WTC11 (cell line): ENCODE measurements at regions not wholly inside any gene's neighbourhood (a gene's known extent, or its start where the extent isn't known, plus 50 kb on each side); places are given as distances from the start of the nearest gene placed in this dataset.

Source experiments
- ATAC-seq: fragments of 200-7000 bp; cut with Tn5 transposase; 2 replicates; pipeline ENCODE4 v1.10.0; 2021; ENCODE audit warnings: mild to moderate bottlenecking, moderate library complexity
- CTCF ChIA-PET: fragments of 300-600 bp; sonication (Branson Sonifier 250); formaldehyde crosslinking; loops from one replicate; lab custom pipeline; 2021; ENCODE audit warnings: antibody characterized with exemption; lab: Charles Lee
- POLR2A ChIA-PET: fragments of 350-600 bp; sonication (Branson Sonifier 250); formaldehyde crosslinking; loops from one replicate; lab custom pipeline; 2021; ENCODE audit warnings: antibody characterized with exemption; lab: Charles Lee
- DNase-seq: peaks from one replicate; pipeline ENCODE4 v3.0.0; 2021; ENCODE audit warnings: low spot score
- H3K27ac Mint-ChIP-seq: 2 replicates; pipeline ENCODE4 v1.8.0; 2021; ENCODE audit warnings: mixed read lengths
- H3K27me3 Mint-ChIP-seq: 2 replicates; pipeline ENCODE4 v1.8.0; 2021; ENCODE audit warnings: low read depth, mild to moderate bottlenecking, moderate library complexity, mixed read lengths
- H3K36me3 Mint-ChIP-seq: 2 replicates; pipeline ENCODE4 v1.8.0; 2021; ENCODE audit warnings: mixed read lengths
- H3K4me1 Mint-ChIP-seq: 2 replicates; pipeline ENCODE4 v1.8.0; 2022; ENCODE audit warnings: mixed read lengths
- H3K4me3 Mint-ChIP-seq: 2 replicates; pipeline ENCODE4 v1.8.0; 2021; ENCODE audit warnings: mild to moderate bottlenecking, moderate library complexity, mixed read lengths
- H3K9me3 Mint-ChIP-seq: 2 replicates; pipeline ENCODE4 v1.8.0; 2021; ENCODE audit warnings: mixed read lengths
- ATF2 ChIP-seq: sonication (generic); formaldehyde crosslinking; IDR thresholded peaks from 2 replicates; pipeline ENCODE4 v1.8.1; 2022; ENCODE audit warnings: low read depth, missing genetic modification reagents, borderline replicate concordance
- CREM ChIP-seq: sonication (generic); formaldehyde crosslinking; IDR thresholded peaks from 2 replicates; pipeline ENCODE4 v1.8.1; 2022; ENCODE audit warnings: mild to moderate bottlenecking, missing genetic modification reagents, moderate library complexity
- E2F4 ChIP-seq: sonication (generic); formaldehyde crosslinking; IDR thresholded peaks from 2 replicates; pipeline ENCODE4 v1.8.1; 2022; ENCODE audit warnings: low read depth, mild to moderate bottlenecking, moderate library complexity, missing genetic modification reagents, borderline replicate concordance
- ELF4 ChIP-seq: sonication (generic); formaldehyde crosslinking; IDR thresholded peaks from 2 replicates; pipeline ENCODE4 v1.8.1; 2022; ENCODE audit warnings: low read depth, mild to moderate bottlenecking, moderate library complexity, missing genetic modification reagents
- ESRRA ChIP-seq: sonication (generic); formaldehyde crosslinking; IDR thresholded peaks from 2 replicates; pipeline ENCODE4 v1.8.1; 2022; ENCODE audit warnings: mild to moderate bottlenecking, missing genetic modification reagents, borderline replicate concordance
- FOXP1 ChIP-seq: sonication (generic); formaldehyde crosslinking; IDR thresholded peaks from 2 replicates; pipeline ENCODE4 v1.8.0; 2022; ENCODE audit warnings: missing genetic modification reagents, mild to moderate bottlenecking, moderate library complexity, borderline replicate concordance
- HMGA2 ChIP-seq: fragments of 250-450 bp; sonication (Bioruptor Pico); IDR thresholded peaks from 2 replicates; pipeline ENCODE4 v1.4.0; 2021; ENCODE audit warnings: mild to moderate bottlenecking, moderate library complexity
- MAX ChIP-seq: sonication (generic); formaldehyde crosslinking; IDR thresholded peaks from 2 replicates; pipeline ENCODE4 v1.8.0; 2022; ENCODE audit warnings: mild to moderate bottlenecking, missing genetic modification reagents
- NR2C2 ChIP-seq: sonication (generic); formaldehyde crosslinking; IDR thresholded peaks from 2 replicates; pipeline ENCODE4 v1.8.0; 2022; ENCODE audit warnings: mild to moderate bottlenecking, missing genetic modification reagents
- OVOL2 ChIP-seq: fragments of 250-450 bp; sonication (Bioruptor Pico); IDR thresholded peaks from 2 replicates; pipeline ENCODE4 v1.9.0; 2021; ENCODE audit warnings: mild to moderate bottlenecking, borderline replicate concordance
- PRRX2 ChIP-seq: fragments of 250-450 bp; sonication (Bioruptor Pico); IDR thresholded peaks from 2 replicates; pipeline ENCODE4 v1.8.0; 2021; ENCODE audit warnings: mild to moderate bottlenecking
- ZBTB21 ChIP-seq: sonication (generic); formaldehyde crosslinking; IDR thresholded peaks from 2 replicates; pipeline ENCODE4 v1.8.1; 2023; ENCODE audit warnings: mild to moderate bottlenecking, missing genetic modification reagents, borderline replicate concordance
- ZNF121 ChIP-seq: sonication (generic); formaldehyde crosslinking; IDR thresholded peaks from 2 replicates; pipeline ENCODE4 v1.8.0; 2023; ENCODE audit warnings: missing genetic modification reagents
- ZNF416 ChIP-seq: fragments of 250-450 bp; sonication (Bioruptor Pico); IDR thresholded peaks from 2 replicates; pipeline ENCODE4 v1.9.0; 2021; ENCODE audit warnings: mild to moderate bottlenecking, inconsistent platforms
- TF ChIP-seq, protein P1 (sequence below): fragments of 250-450 bp; sonication (Bioruptor Pico); IDR thresholded peaks from 2 replicates; pipeline ENCODE4 v1.9.0; 2021; ENCODE audit warnings: mild to moderate bottlenecking, borderline replicate concordance
- TF ChIP-seq, protein P2 (sequence below): fragments of 250-450 bp; sonication (Bioruptor Pico); conservative IDR thresholded peaks from 2 replicates; pipeline ENCODE4 v1.9.0; 2021; ENCODE audit warnings: mild to moderate bottlenecking

DNA sequence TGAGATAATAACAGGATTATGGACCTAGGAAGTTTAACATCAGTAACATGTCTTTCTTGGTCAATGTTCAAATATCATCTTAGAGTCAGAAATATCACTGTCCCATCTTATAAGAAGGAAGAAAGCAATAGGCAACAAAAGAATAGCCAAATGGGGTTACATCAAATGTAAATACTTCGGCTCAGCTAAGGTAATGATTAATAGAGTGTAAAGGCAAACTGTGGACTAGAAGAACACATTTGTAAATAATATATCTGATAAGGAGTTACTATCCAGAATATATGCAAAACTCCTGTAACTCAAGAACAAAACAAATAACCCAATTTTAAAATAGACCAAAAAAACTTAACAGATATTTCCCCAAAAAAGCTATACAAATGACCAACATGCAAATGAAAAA is 630.3 kb downstream of the RPS29 start (continued):
- TF ChIP-seq, protein P1, sequence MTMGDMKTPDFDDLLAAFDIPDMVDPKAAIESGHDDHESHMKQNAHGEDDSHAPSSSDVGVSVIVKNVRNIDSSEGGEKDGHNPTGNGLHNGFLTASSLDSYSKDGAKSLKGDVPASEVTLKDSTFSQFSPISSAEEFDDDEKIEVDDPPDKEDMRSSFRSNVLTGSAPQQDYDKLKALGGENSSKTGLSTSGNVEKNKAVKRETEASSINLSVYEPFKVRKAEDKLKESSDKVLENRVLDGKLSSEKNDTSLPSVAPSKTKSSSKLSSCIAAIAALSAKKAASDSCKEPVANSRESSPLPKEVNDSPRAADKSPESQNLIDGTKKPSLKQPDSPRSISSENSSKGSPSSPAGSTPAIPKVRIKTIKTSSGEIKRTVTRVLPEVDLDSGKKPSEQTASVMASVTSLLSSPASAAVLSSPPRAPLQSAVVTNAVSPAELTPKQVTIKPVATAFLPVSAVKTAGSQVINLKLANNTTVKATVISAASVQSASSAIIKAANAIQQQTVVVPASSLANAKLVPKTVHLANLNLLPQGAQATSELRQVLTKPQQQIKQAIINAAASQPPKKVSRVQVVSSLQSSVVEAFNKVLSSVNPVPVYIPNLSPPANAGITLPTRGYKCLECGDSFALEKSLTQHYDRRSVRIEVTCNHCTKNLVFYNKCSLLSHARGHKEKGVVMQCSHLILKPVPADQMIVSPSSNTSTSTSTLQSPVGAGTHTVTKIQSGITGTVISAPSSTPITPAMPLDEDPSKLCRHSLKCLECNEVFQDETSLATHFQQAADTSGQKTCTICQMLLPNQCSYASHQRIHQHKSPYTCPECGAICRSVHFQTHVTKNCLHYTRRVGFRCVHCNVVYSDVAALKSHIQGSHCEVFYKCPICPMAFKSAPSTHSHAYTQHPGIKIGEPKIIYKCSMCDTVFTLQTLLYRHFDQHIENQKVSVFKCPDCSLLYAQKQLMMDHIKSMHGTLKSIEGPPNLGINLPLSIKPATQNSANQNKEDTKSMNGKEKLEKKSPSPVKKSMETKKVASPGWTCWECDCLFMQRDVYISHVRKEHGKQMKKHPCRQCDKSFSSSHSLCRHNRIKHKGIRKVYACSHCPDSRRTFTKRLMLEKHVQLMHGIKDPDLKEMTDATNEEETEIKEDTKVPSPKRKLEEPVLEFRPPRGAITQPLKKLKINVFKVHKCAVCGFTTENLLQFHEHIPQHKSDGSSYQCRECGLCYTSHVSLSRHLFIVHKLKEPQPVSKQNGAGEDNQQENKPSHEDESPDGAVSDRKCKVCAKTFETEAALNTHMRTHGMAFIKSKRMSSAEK (CRISPR knock-in tag): no peak
- TF ChIP-seq, protein P2, sequence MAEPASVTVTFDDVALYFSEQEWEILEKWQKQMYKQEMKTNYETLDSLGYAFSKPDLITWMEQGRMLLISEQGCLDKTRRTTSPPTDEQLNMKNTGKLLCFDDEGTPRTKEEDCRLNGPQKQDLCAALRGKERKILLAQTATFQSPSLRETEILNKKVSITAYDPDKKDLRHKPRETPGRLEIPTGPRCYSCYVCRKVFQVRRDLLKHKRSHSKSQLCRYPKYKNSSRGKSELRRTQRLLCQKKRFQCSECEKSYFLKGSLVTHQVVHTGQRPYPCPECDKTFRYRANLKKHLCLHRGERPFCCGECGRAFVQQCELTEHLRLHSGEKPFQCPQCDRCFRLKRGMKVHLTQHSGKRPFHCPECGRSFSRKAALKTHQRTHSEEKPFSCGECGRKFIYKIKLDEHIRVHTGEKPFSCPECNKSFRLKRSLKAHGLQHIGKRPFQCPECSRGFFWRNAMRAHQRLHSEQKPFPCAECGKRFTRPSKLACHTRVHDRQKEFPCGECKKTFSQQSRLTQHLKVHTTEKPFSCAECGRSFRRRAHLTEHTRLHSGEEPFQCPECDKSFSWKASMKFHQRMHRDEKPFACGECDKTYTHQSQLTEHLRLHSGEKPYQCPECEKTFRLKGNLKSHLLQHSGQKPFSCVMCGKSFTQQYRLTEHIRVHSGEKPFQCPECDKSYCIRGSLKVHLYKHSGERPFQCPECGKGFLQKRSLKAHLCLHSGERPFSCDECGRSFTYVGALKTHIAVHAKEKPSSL (CRISPR knock-in tag): no peak
- TF ChIP-seq OVOL2 (no peak), MAX (CRISPR knock-in tag) (no peak), PRRX2 (CRISPR knock-in tag) (no peak), E2F4 (CRISPR knock-in tag) (no peak), ZNF416 (no peak), NR2C2 (CRISPR knock-in tag) (no peak), CREM (CRISPR knock-in tag) (no peak)

- CTCF ChIA-PET: no interaction called here
- Mint-ChIP-seq H3K36me3 (peaks cover 3% of the 10 kb centered on the region), H3K4me1 (no peaks in the 10 kb centered on the region)
- TF ChIP-seq ZBTB21 (CRISPR knock-in tag): no peak
- no peak for TF ChIP-seq ZNF121 (CRISPR knock-in tag)
- TF ChIP-seq FOXP1 (CRISPR knock-in tag): no peak
- TF ChIP-seq HMGA2 (CRISPR knock-in tag): no peak
- no peak for TF ChIP-seq ELF4 (CRISPR knock-in tag)
- no peak for TF ChIP-seq ESRRA (CRISPR knock-in tag)
- TF ChIP-seq, all 79 proteins: peak for 0
- Mint-ChIP-seq H3K27me3 (no peaks in the 10 kb centered on the region), H3K9me3 (peaks cover 33% of the 10 kb centered on the region), H3K4me3 (no peak overlapping the region), H3K27ac (no peak overlapping the region)
- POLR2A ChIA-PET: no interaction called here
- ATAC-seq: no peak
- DNase-seq: no peak
These were observed 631.7 kb downstream of the RPS29 start for GRCh38 chr14:48954446-48954845.

DNA sequence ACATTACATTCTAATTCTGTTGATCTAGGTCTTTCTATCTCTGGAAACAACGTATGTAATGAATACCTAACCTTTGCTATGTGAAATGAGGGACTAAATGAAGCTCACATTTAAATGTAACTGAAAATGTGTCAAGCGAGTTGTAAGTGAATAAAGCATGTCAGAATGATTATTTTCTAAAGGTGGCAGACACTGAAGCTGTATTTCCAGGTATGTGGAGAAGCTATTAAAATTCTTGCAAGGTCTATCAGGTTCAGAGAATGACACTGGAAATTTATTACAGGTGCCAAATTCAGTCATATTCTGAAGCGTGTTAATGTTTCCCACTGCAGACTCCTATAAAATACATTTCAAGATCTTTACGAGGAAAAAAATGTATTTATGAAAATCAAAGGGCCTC is 641.4 kb downstream of the RPS29 start:
- CTCF ChIA-PET: no interaction called here
- ATAC-seq: no peak
- H3K36me3 Mint-ChIP-seq: peaks cover 6% of the 10 kb centered on the region
- TF ChIP-seq ATF2 (CRISPR knock-in tag): no peak
- H3K4me1 Mint-ChIP-seq: no peaks in the 10 kb centered on the region
- no peak overlapping the region for H3K4me3 Mint-ChIP-seq
- no peak overlapping the region for H3K27ac Mint-ChIP-seq
- POLR2A ChIA-PET: no interaction called here
- peaks cover 25% of the 10 kb centered on the region for H3K9me3 Mint-ChIP-seq
- peaks cover 5% of the 10 kb centered on the region for H3K27me3 Mint-ChIP-seq
- DNase-seq: no peak
